Ishikawa (cell line): ENCODE measurements at regions not wholly inside any gene's neighbourhood (a gene's known extent, or its start where the extent isn't known, plus 50 kb on each side); places are given as distances from the start of the nearest gene placed in this dataset.

Experiments used
- CEBPB ChIP-seq: IDR thresholded peaks from 2 replicates; pipeline ENCODE4 v1.6.1; 2012
- CREB1 ChIP-seq: IDR thresholded peaks from 2 replicates; pipeline ENCODE4 v1.6.1; 2012; ENCODE audit warnings: low read depth
- EGR1 ChIP-seq: IDR thresholded peaks from 2 replicates; pipeline ENCODE4 v1.6.1; 2012
- EP300 ChIP-seq: IDR thresholded peaks from 2 replicates; pipeline ENCODE4 v1.6.1; 2012; ENCODE audit warnings: borderline replicate concordance
- FOXM1 ChIP-seq: IDR thresholded peaks from 2 replicates; pipeline ENCODE4 v1.6.1; 2012; ENCODE audit warnings: low read depth, borderline replicate concordance
- NFIC ChIP-seq: IDR thresholded peaks from 2 replicates; pipeline ENCODE4 v1.6.1; 2012
- RAD21 ChIP-seq: IDR thresholded peaks from 2 replicates; pipeline ENCODE4 v1.6.1; 2012; ENCODE audit warnings: low read depth
- TAF1 ChIP-seq: IDR thresholded peaks from 2 replicates; pipeline ENCODE4 v1.6.1; 2012; ENCODE audit warnings: low read depth, mild to moderate bottlenecking
- TCF12 ChIP-seq: IDR thresholded peaks from 2 replicates; pipeline ENCODE4 v1.6.1; 2012; ENCODE audit warnings: low read depth
- TEAD4 ChIP-seq: IDR thresholded peaks from 2 replicates; pipeline ENCODE4 v1.6.1; 2012
- YY1 ChIP-seq: IDR thresholded peaks from 2 replicates; pipeline ENCODE4 v1.6.1; 2012; ENCODE audit warnings: low read depth
- ZBTB7A ChIP-seq: IDR thresholded peaks from 2 replicates; pipeline ENCODE4 v1.6.1; 2012; ENCODE audit warnings: low read depth
- TF ChIP-seq, protein P1 (sequence below): IDR thresholded peaks from 2 replicates; pipeline ENCODE4 v1.6.1; 2012; ENCODE audit warnings: low read depth, mild to moderate bottlenecking
- TF ChIP-seq, protein P2 (sequence below): IDR thresholded peaks from 2 replicates; pipeline ENCODE4 v1.6.1; 2012
- TF ChIP-seq, protein P3 (sequence below): IDR thresholded peaks from 2 replicates; pipeline ENCODE4 v1.6.1; 2012

DNA sequence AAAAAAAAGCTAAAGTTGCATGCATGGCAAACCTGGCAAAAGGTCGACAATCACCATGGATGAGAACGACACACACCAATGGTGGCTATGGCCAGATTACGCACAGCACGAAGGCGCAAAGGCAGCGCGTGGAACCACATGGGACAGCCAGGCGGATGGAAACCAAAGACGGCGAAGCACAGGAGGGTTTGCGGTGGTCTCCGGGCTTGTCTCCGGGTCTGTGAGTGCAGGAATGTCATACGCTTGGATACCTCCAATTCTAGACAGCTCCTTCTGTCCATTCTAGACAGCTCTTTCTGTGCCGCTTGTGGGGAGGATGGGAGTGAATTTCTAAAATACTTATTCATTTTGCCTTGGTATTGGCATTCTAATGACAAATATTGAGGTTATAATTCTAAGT, 685.4 kb downstream of the BRD1 start:
- TF ChIP-seq ZBTB7A: no peak
- TF ChIP-seq EP300: no peak
- TF ChIP-seq FOXM1: no peak
- TF ChIP-seq YY1: no peak
- no peak for TF ChIP-seq CREB1
- TF ChIP-seq RAD21: no peak
- no peak for TF ChIP-seq EGR1
- TF ChIP-seq TCF12: no peak
- TF ChIP-seq, protein P1, sequence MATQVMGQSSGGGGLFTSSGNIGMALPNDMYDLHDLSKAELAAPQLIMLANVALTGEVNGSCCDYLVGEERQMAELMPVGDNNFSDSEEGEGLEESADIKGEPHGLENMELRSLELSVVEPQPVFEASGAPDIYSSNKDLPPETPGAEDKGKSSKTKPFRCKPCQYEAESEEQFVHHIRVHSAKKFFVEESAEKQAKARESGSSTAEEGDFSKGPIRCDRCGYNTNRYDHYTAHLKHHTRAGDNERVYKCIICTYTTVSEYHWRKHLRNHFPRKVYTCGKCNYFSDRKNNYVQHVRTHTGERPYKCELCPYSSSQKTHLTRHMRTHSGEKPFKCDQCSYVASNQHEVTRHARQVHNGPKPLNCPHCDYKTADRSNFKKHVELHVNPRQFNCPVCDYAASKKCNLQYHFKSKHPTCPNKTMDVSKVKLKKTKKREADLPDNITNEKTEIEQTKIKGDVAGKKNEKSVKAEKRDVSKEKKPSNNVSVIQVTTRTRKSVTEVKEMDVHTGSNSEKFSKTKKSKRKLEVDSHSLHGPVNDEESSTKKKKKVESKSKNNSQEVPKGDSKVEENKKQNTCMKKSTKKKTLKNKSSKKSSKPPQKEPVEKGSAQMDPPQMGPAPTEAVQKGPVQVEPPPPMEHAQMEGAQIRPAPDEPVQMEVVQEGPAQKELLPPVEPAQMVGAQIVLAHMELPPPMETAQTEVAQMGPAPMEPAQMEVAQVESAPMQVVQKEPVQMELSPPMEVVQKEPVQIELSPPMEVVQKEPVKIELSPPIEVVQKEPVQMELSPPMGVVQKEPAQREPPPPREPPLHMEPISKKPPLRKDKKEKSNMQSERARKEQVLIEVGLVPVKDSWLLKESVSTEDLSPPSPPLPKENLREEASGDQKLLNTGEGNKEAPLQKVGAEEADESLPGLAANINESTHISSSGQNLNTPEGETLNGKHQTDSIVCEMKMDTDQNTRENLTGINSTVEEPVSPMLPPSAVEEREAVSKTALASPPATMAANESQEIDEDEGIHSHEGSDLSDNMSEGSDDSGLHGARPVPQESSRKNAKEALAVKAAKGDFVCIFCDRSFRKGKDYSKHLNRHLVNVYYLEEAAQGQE: no peak
- no peak for TF ChIP-seq TEAD4
- TF ChIP-seq TAF1: no peak
- TF ChIP-seq, protein P2, sequence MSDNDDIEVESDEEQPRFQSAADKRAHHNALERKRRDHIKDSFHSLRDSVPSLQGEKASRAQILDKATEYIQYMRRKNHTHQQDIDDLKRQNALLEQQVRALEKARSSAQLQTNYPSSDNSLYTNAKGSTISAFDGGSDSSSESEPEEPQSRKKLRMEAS: no peak
- TF ChIP-seq, protein P3, sequence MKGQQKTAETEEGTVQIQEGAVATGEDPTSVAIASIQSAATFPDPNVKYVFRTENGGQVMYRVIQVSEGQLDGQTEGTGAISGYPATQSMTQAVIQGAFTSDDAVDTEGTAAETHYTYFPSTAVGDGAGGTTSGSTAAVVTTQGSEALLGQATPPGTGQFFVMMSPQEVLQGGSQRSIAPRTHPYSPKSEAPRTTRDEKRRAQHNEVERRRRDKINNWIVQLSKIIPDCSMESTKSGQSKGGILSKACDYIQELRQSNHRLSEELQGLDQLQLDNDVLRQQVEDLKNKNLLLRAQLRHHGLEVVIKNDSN: no peak
- TF ChIP-seq CEBPB: no peak

DNA sequence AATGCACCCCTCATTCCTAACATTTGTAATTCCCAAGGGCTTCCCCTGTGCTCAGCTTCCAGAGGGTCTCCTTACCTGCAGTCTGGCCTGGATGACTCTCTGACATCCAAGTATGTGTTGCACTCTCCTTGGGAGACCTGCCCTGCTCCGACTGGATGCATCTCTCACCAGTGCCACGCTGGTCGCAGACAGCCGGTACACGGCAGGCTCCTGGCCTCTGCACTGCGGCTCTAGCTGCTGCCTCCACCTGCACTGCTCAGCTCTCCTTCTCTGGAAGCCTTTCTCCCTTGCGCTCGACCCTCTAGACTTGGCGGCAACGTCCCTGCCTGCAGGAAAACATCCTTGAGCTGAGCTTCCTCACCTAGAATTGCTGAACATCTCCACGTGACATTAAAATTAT, 685.9 kb downstream of the BRD1 start:
- TF ChIP-seq TCF12 (no peak), EGR1 (no peak), ZBTB7A (no peak), TAF1 (no peak), NFIC (no peak), CREB1 (no peak), EP300 (no peak), RAD21 (no peak), TEAD4 (no peak), YY1 (no peak), CEBPB (no peak)
- TF ChIP-seq, protein P3: no peak
- TF ChIP-seq, protein P1: no peak
- TF ChIP-seq, protein P2: no peak

DNA sequence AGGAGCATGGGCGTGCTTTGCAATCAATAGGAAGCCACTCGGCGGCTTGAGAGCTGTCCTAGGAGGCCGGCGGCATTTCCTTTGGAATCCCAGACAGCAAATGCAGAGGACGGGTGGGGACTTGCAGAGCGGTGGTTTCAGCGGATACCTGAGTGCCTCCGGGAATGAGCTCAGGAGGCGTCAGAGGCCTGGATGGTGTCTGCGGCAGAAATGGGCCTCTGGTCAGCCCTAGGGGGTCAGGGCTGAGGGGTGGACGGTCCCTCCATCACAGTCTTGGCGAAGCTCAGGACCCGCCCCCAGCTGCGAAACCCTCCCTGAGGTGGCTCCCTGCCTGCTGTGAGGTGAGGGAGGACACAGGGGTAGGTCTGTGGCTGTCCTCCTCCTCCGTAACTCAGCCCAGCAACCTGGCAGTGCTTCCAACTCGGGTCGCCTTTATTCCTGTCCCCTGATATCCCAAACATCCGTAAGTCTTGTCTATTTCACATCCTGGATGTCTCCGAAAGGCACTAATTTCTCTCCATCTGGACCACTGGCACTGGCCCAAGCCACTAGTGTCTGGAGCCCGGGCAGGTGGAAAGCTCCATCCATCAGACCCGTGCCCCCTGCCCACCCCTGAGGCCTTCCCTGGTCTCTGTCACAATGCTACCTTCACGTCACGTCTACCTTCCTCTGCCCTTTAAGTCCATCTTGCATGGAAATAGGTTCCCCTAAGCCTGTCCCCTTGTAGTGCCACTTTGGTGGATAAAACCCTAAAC, 686.6 kb downstream of the BRD1 start:
- TF ChIP-seq YY1: no peak

DNA sequence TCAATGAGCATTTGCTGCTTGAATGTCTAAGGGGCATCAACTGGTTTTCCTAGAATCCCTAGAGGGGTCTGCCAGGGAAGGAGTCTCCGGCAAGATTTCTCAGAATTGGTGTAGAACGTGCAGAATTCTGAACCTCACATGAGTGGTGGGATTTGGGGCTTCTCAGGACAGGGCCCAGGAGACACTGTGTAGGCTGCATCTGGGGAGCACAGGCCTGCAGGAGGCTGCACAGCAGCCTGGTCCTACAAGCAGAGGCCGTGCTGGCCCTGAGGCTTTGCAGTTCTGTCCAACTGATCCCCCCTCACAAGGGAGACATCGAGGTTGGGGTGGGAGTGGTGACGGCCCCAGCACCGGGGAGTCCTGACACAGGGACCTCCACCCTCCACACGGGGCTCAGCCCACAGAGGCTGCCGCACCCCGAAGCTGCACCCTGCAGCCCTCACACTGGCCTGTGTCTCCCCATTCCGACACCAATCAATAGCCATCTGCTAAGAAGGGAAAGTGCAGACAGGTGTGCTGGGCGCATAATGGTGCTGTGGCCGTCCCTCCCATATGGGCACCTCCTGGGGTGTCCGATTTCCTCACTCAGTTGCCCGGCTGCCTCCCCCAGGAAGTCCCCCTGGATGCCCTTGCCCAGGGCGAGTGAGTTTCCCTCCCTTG, 688.1 kb downstream of the BRD1 start:
- TF ChIP-seq FOXM1 (no peak), YY1 (no peak), CREB1 (no peak), ZBTB7A (no peak), CEBPB (no peak), NFIC (no peak), EP300 (no peak)

DNA sequence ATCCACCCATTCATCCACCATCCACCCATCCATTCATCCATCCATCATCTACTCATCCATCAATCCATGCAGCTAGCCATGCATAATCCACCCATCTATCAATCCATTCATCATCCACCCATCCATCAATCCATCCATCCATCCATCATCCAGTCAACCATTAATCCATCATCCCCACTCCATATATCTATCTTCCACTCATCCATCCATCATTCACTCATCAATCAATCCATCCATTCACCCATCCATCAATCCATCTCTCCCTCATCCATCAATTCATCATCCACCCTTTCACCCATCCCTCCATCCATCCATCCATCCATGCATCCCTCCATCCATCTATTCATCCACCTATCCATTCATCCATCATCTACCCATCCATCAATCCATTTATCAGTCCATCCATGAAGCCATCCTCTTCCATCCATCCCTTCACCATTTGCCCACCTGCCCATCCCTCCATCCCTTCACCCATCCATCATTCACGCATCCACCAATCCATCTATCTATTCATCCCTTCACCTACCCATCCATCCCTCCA, 689.4 kb downstream of the BRD1 start:
- no peak for TF ChIP-seq RAD21
- no peak for TF ChIP-seq CEBPB
- no peak for TF ChIP-seq FOXM1
- TF ChIP-seq YY1: no peak
- no peak for TF ChIP-seq TEAD4
- no peak for TF ChIP-seq EGR1
- no peak for TF ChIP-seq EP300
- TF ChIP-seq CREB1: no peak
- TF ChIP-seq ZBTB7A: no peak
- TF ChIP-seq TAF1: no peak
- TF ChIP-seq, protein P3: no peak
- TF ChIP-seq, protein P2: no peak
- TF ChIP-seq, protein P1: no peak
- no peak for TF ChIP-seq NFIC
- no peak for TF ChIP-seq TCF12
